Caco-2 (cell line): ENCODE measurements at regions not wholly inside any gene's neighbourhood (a gene's known extent, or its start where the extent isn't known, plus 50 kb on each side); places are given as distances from the start of the nearest gene placed in this dataset.

Source experiments
- BruUV-seq: library from RNA; stranded (reverse); fragments of 400-500 nt; replicated peaks from 2 replicates; lab custom pipeline; 2021; lab: Mats Ljungman, UMichigan
- CTCF ChIA-PET: fragments of 300-600 bp; sonication (Branson Sonifier 250); formaldehyde crosslinking; loops from one replicate; lab custom pipeline; 2022; ENCODE audit warnings: antibody characterized with exemption; lab: Charles Lee
- POLR2A ChIA-PET: fragments of 300-600 bp; sonication (Branson Sonifier 250); formaldehyde crosslinking; loops from one replicate; lab custom pipeline; 2022; ENCODE audit warnings: antibody characterized with exemption; lab: Charles Lee
- DNase-seq, 2 experiments: peaks; one replicate each; pipeline versions ENCODE4 v3.0.0 to v3.0.0-alpha.2; 2020 to 2022
- H3K27me3 ChIP-seq: replicated peaks from 2 replicates; pipeline ENCODE4 v1.6.0; 2011; ENCODE audit warnings: low read length; ENCODE audit not compliant: control insufficient read depth, insufficient read depth
- H3K36me3 ChIP-seq: 2 replicates; pipeline ENCODE4 v1.5.1; 2011; ENCODE audit warnings: low read length; ENCODE audit not compliant: control insufficient read depth, insufficient read depth
- H3K4me1 ChIP-seq: fragments of 250-450 bp; sonication (Bioruptor Pico); 2 replicates; pipeline ENCODE4 v1.5.1; 2020; ENCODE audit warnings: mild to moderate bottlenecking
- H3K4me3 ChIP-seq: 2 replicates; pipeline ENCODE4 v1.5.1; 2011; ENCODE audit warnings: low read depth, mild to moderate bottlenecking, control low read depth, low read length
- H3K9me3 ChIP-seq: fragments of 250-450 bp; sonication (Bioruptor Pico); 2 replicates; pipeline ENCODE4 v1.5.1; 2020; ENCODE audit warnings: mild to moderate bottlenecking, moderate library complexity
- H3K27ac Mint-ChIP-seq: one replicate; pipeline ENCODE4 v1.8.0; 2022; ENCODE audit warnings: mixed read lengths; ENCODE audit not compliant: unreplicated experiment
- H3K27me3 Mint-ChIP-seq: one replicate; pipeline ENCODE4 v1.8.0; 2022; ENCODE audit warnings: mixed read lengths; ENCODE audit not compliant: insufficient read depth, unreplicated experiment
- H3K36me3 Mint-ChIP-seq: one replicate; pipeline ENCODE4 v1.8.0; 2022; ENCODE audit warnings: mild to moderate bottlenecking, mixed read lengths; ENCODE audit not compliant: insufficient read depth, unreplicated experiment
- H3K4me1 Mint-ChIP-seq: one replicate; pipeline ENCODE4 v1.8.0; 2022; ENCODE audit warnings: low read depth, mixed read lengths; ENCODE audit not compliant: unreplicated experiment
- H3K4me3 Mint-ChIP-seq: one replicate; pipeline ENCODE4 v1.8.0; 2022; ENCODE audit warnings: mild to moderate bottlenecking, moderate library complexity, mixed read lengths; ENCODE audit not compliant: unreplicated experiment
- H3K9me3 Mint-ChIP-seq: one replicate; pipeline ENCODE4 v1.8.0; 2022; ENCODE audit warnings: mixed read lengths; ENCODE audit not compliant: unreplicated experiment
- intact Hi-C: fragments of 100-400 bp; cut with micrococcal nuclease; formaldehyde crosslinking; loops from one replicate; pipeline ENCODE4 v1.10.0; 2022; ENCODE audit not compliant: unreplicated experiment
- TF ChIP-seq, protein P1 (sequence below), 2 experiments: fragments of 200-600 bp in 1 of 2; IDR thresholded peaks; 1 replicate in 1 of 2; 2 replicates in 1 of 2; pipeline versions ENCODE4 v1.5.1 to v1.8.0; 2011 to 2022; ENCODE audit warnings: antibody characterized with exemption in 1 of 2, control low read depth in 1 of 2, inconsistent platforms in 1 of 2, low read depth in 1 of 2, low read length in 1 of 2, mild to moderate bottlenecking in 1 of 2, moderate library complexity in 1 of 2; ENCODE audit not compliant: insufficient read depth in 1 of 2, severe bottlenecking in 1 of 2, unreplicated experiment in 1 of 2

DNA sequence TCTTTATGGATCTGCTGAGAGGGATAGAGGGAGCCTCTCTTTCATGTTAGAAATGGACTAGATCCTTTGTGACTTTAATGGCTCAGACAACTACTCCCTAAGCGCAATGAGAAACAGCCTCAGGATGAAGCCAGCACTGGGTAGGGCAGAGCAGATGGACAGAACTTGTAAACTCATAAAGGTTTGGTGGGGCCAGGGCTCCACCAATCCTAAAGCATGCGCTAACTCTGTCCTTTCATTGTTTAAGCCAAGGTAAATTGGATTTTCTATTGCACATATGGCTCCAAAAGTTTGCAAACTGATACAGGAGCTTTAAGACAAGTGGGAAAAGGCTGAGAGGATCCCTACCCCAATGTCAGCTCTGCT, 178.1 kb upstream of the MEOX2 start:
- Histone ChIP-seq H3K4me3 (no peak overlapping the region), H3K4me1 (peaks cover 10% of the 10 kb centered on the region), H3K36me3 (no peaks in the 10 kb centered on the region), H3K27me3 (no peaks in the 10 kb centered on the region), H3K9me3 (no peaks in the 10 kb centered on the region)
- Mint-ChIP-seq H3K36me3 (no peaks in the 10 kb centered on the region), H3K27ac (no peak overlapping the region), H3K27me3 (no peaks in the 10 kb centered on the region), H3K4me1 (peaks cover 14% of the 10 kb centered on the region), H3K4me3 (no peak overlapping the region), H3K9me3 (peaks cover under 1% of the 10 kb centered on the region)
- ChIA-PET CTCF (no interaction called here), POLR2A (no interaction called here)
- DNase-seq, result no peak
- TF ChIP-seq, protein P1, sequence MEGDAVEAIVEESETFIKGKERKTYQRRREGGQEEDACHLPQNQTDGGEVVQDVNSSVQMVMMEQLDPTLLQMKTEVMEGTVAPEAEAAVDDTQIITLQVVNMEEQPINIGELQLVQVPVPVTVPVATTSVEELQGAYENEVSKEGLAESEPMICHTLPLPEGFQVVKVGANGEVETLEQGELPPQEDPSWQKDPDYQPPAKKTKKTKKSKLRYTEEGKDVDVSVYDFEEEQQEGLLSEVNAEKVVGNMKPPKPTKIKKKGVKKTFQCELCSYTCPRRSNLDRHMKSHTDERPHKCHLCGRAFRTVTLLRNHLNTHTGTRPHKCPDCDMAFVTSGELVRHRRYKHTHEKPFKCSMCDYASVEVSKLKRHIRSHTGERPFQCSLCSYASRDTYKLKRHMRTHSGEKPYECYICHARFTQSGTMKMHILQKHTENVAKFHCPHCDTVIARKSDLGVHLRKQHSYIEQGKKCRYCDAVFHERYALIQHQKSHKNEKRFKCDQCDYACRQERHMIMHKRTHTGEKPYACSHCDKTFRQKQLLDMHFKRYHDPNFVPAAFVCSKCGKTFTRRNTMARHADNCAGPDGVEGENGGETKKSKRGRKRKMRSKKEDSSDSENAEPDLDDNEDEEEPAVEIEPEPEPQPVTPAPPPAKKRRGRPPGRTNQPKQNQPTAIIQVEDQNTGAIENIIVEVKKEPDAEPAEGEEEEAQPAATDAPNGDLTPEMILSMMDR (IDR thresholded peaks at IDR 0.05; ENCODE audit: insufficient read depth in 1 of 2, low read depth in 1 of 2, low read length in 1 of 2, severe bottlenecking in 1 of 2, unreplicated experiment in 1 of 2), result no peak
- intact Hi-C loops, result no loop called here
- no TSS peak for BruUV-seq

DNA sequence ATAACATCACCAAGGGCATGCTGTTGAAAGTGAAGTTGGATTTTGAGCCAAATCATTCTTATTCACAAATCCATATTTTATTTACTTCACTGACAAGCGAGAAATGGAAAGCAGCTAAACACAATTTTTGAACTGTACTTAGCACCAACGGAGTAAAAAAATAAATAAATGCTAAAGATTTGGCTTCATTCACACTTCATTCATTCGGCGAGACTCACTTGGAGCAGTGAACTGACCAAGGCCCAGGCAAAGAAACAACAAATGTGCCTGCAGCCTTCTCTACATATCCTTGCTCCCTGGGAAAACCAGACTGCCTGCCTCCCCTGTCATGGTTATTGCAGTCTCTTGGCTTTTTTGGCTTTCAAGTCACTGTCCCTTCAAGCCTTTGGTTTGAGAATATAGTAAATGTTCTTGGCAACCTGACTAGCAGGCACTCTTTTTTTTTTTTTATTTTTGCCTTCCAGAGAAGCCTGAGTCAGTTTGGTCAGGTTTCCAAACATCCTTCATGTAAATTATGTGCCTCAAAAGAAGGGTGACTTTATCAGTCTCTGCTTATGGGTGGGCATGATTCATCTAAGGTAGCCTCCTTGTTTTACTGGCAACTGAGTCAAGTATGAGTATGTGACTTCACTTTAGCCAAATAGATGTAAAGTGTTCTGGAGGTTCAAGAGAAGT, 177.6 kb upstream of the MEOX2 start:
- Histone ChIP-seq H3K4me1 (peaks cover 10% of the 10 kb centered on the region), H3K9me3 (no peaks in the 10 kb centered on the region), H3K4me3 (no peak overlapping the region), H3K27me3 (no peaks in the 10 kb centered on the region), H3K36me3 (no peaks in the 10 kb centered on the region)
- ChIA-PET POLR2A (no interaction called here), CTCF (no interaction called here)
- TF ChIP-seq, protein P1 (IDR thresholded peaks at IDR 0.05; ENCODE audit: insufficient read depth in 1 of 2, low read depth in 1 of 2, low read length in 1 of 2, severe bottlenecking in 1 of 2, unreplicated experiment in 1 of 2), result no peak
- DNase-seq, result no peak
- intact Hi-C loops, result no loop called here
- no peaks in the 10 kb centered on the region for H3K27me3 Mint-ChIP-seq
- BruUV-seq, result no TSS peak
- H3K36me3 Mint-ChIP-seq, result no peaks in the 10 kb centered on the region
- no peak overlapping the region for H3K4me3 Mint-ChIP-seq
- H3K4me1 Mint-ChIP-seq, result peaks cover 14% of the 10 kb centered on the region
- no peak overlapping the region for H3K27ac Mint-ChIP-seq
- peaks cover 5% of the 10 kb centered on the region for H3K9me3 Mint-ChIP-seq

DNA sequence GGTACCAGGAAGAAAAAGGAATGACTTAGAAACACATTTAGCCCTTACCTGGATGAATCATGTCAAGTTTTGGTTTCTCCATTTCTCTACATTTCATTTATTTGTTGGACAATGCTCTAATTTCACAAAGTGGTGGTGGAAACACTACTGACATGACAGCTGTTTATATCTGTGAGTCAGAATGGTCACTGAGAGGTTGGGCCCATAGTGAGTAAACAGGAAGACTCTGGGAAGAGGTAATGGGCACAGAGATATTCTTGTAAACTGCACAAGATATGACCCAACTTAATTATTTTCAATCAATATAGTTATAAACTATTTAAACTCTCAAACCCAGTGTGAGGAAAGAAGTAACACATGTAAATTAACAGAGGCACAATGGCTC, 176.3 kb upstream of the MEOX2 start:
- TF ChIP-seq, protein P1 (IDR thresholded peaks at IDR 0.05; ENCODE audit: insufficient read depth in 1 of 2, low read depth in 1 of 2, low read length in 1 of 2, severe bottlenecking in 1 of 2, unreplicated experiment in 1 of 2), result no peak
- Mint-ChIP-seq H3K36me3 (no peaks in the 10 kb centered on the region), H3K4me1 (peaks cover 14% of the 10 kb centered on the region), H3K27me3 (no peaks in the 10 kb centered on the region), H3K4me3 (no peak overlapping the region), H3K9me3 (peaks cover 15% of the 10 kb centered on the region), H3K27ac (no peak overlapping the region)
- no peaks in the 10 kb centered on the region for H3K36me3 ChIP-seq
- DNase-seq, result no peak
- ChIA-PET CTCF (no interaction called here), POLR2A (no interaction called here)
- no peaks in the 10 kb centered on the region for H3K27me3 ChIP-seq
- BruUV-seq, result no TSS peak
- H3K4me1 ChIP-seq, result peaks cover 10% of the 10 kb centered on the region
- H3K4me3 ChIP-seq, result no peak overlapping the region
- intact Hi-C loops, result no loop called here
- H3K9me3 ChIP-seq, result no peaks in the 10 kb centered on the region; the same call in 1 of the 2 replicates
